H9 (cell line): ENCODE measurements at regions not wholly inside any gene's neighbourhood (a gene's known extent, or its start where the extent isn't known, plus 50 kb on each side); places are given as distances from the start of the nearest gene placed in this dataset.

Source experiments
- DNase-seq: peaks from one replicate; pipeline ENCODE4 v3.0.0-alpha.2; 2017
- H2AFZ ChIP-seq: one replicate; pipeline ENCODE4 v1.6.1; 2013; ENCODE audit warnings: mild to moderate bottlenecking, low read length, control low read depth, moderate library complexity
- H2AK5ac ChIP-seq: 2 replicates; pipeline ENCODE4 v1.6.1; 2013; ENCODE audit warnings: low read length, control low read depth, mixed read lengths; ENCODE audit not compliant: insufficient read length
- H2BK120ac ChIP-seq: one replicate; pipeline ENCODE4 v1.6.1; 2013; ENCODE audit warnings: low read depth, mild to moderate bottlenecking, low read length, control low read depth, inconsistent platforms; ENCODE audit not compliant: poor library complexity, severe bottlenecking
- H2BK12ac ChIP-seq: 2 replicates; pipeline ENCODE4 v1.6.1; 2013; ENCODE audit warnings: low read length, control low read depth, mixed read lengths, low read depth; ENCODE audit not compliant: insufficient read length
- H2BK15ac ChIP-seq: 2 replicates; pipeline ENCODE4 v1.6.1; 2013; ENCODE audit warnings: low read depth, low read length, control low read depth
- H2BK20ac ChIP-seq: one replicate; pipeline ENCODE4 v1.6.1; 2013; ENCODE audit warnings: low read depth, mild to moderate bottlenecking, low read length, control low read depth, inconsistent platforms; ENCODE audit not compliant: poor library complexity, severe bottlenecking
- H2BK5ac ChIP-seq: 2 replicates; pipeline ENCODE4 v1.6.1; 2013; ENCODE audit warnings: low read length, control low read depth, mixed read lengths; ENCODE audit not compliant: insufficient read length
- H3K14ac ChIP-seq: 2 replicates; pipeline ENCODE4 v1.6.1; 2013; ENCODE audit warnings: low read length, control low read depth; ENCODE audit not compliant: insufficient read depth
- H3K18ac ChIP-seq: 2 replicates; pipeline ENCODE4 v1.6.1; 2013; ENCODE audit warnings: low read depth, mild to moderate bottlenecking, mixed read lengths, low read length, control low read depth; ENCODE audit not compliant: insufficient read length
- H3K23ac ChIP-seq: 2 replicates; pipeline ENCODE4 v1.6.1; 2013; ENCODE audit warnings: low read length, control low read depth, mixed read lengths, low read depth; ENCODE audit not compliant: insufficient read length
- H3K23me2 ChIP-seq: 2 replicates; pipeline ENCODE4 v1.6.1; 2013; ENCODE audit warnings: low read depth, mild to moderate bottlenecking, mixed read lengths, low read length, control low read depth; ENCODE audit not compliant: insufficient read length, poor library complexity, severe bottlenecking
- H3K27ac ChIP-seq: 2 replicates; pipeline ENCODE4 v1.5.1; 2013; ENCODE audit warnings: low read length, control low read depth, mixed read lengths, low read depth; ENCODE audit not compliant: insufficient read length
- H3K27me3 ChIP-seq: 2 replicates; pipeline ENCODE4 v1.6.1; 2013; ENCODE audit warnings: low read length, control low read depth, inconsistent platforms; ENCODE audit not compliant: insufficient read depth
- H3K4ac ChIP-seq: 2 replicates; pipeline ENCODE4 v1.6.1; 2013; ENCODE audit warnings: low read depth, mild to moderate bottlenecking, control low read depth, inconsistent platforms, low read length, moderate library complexity
- H3K4me1 ChIP-seq: 2 replicates; pipeline ENCODE4 v1.6.1; 2013; ENCODE audit warnings: low read length, control low read depth, inconsistent platforms; ENCODE audit not compliant: insufficient read depth
- H3K4me2 ChIP-seq: 2 replicates; pipeline ENCODE4 v1.6.1; 2013; ENCODE audit warnings: low read length, control low read depth, mixed read lengths; ENCODE audit not compliant: insufficient read length, insufficient read depth
- H3K56ac ChIP-seq: 2 replicates; pipeline ENCODE4 v1.6.1; 2013; ENCODE audit warnings: low read depth, mild to moderate bottlenecking, mixed read lengths, low read length, control low read depth; ENCODE audit not compliant: insufficient read length
- H3K79me1 ChIP-seq: 2 replicates; pipeline ENCODE4 v1.6.1; 2013; ENCODE audit warnings: low read depth, mild to moderate bottlenecking, moderate library complexity, low read length, control low read depth, inconsistent platforms; ENCODE audit not compliant: insufficient read depth, poor library complexity, severe bottlenecking
- H3K79me2 ChIP-seq: 2 replicates; pipeline ENCODE4 v1.6.1; 2013; ENCODE audit warnings: low read length, control low read depth, inconsistent platforms; ENCODE audit not compliant: insufficient read depth
- H3K9ac ChIP-seq: 2 replicates; pipeline ENCODE4 v1.6.1; 2013; ENCODE audit warnings: low read length, control low read depth, mixed read lengths; ENCODE audit not compliant: insufficient read length; ENCODE audit errors: extremely low read depth
- H3K9me3 ChIP-seq: one replicate; pipeline ENCODE4 v1.6.1; 2013; ENCODE audit warnings: low read depth, low read length, inconsistent platforms; ENCODE audit not compliant: control insufficient read depth
- H3T11ph ChIP-seq: one replicate; pipeline ENCODE4 v1.6.1; 2013; ENCODE audit warnings: mild to moderate bottlenecking, low read length, control low read depth, inconsistent platforms
- H4K20me1 ChIP-seq: one replicate; pipeline ENCODE4 v1.6.1; 2013; ENCODE audit not compliant: control insufficient read depth, insufficient read length, insufficient read depth
- H4K5ac ChIP-seq: 2 replicates; pipeline ENCODE4 v1.6.1; 2013; ENCODE audit warnings: low read depth, mild to moderate bottlenecking, mixed read lengths, low read length, control low read depth; ENCODE audit not compliant: insufficient read length
- H4K8ac ChIP-seq: replicated peaks from 2 replicates; pipeline ENCODE4 v1.6.1; 2013; ENCODE audit warnings: low read length, control low read depth, mixed read lengths, low read depth; ENCODE audit not compliant: insufficient read length
- H4K91ac ChIP-seq: 2 replicates; pipeline ENCODE4 v1.6.1; 2013; ENCODE audit warnings: low read depth, mild to moderate bottlenecking, moderate library complexity, mixed read lengths, low read length, control low read depth; ENCODE audit not compliant: insufficient read length
- H3K27ac Mint-ChIP-seq, 3 experiments: 2 replicates in 2 of 3; 3 replicates in 1 of 3; pipeline ENCODE4 v1.8.0; 2020 to 2021; ENCODE audit warnings: mixed read lengths in 3 of 3, mild to moderate bottlenecking in 1 of 3, moderate library complexity in 1 of 3
- H3K27me3 Mint-ChIP-seq: 2 replicates; pipeline ENCODE4 v1.8.0; 2021; ENCODE audit warnings: low read depth, mild to moderate bottlenecking, moderate library complexity, mixed read lengths
- H3K36me3 Mint-ChIP-seq, 3 experiments: 2 replicates in 2 of 3; 3 replicates in 1 of 3; pipeline ENCODE4 v1.8.0; 2020 to 2021; ENCODE audit warnings: low read depth in 3 of 3, mixed read lengths in 3 of 3; ENCODE audit not compliant: insufficient read depth in 1 of 3
- H3K4me1 Mint-ChIP-seq, 2 experiments: 2 replicates each; pipeline ENCODE4 v1.8.0; 2020; ENCODE audit warnings: mixed read lengths in 2 of 2
- H3K4me3 Mint-ChIP-seq, 2 experiments: 2 replicates in 1 of 2; 3 replicates in 1 of 2; pipeline ENCODE4 v1.8.0; 2020 to 2021; ENCODE audit warnings: mild to moderate bottlenecking in 2 of 2, mixed read lengths in 2 of 2, moderate library complexity in 1 of 2
- H3K9me3 Mint-ChIP-seq, 2 experiments: 2 replicates in 1 of 2; 3 replicates in 1 of 2; pipeline ENCODE4 v1.8.0; 2020; ENCODE audit warnings: mild to moderate bottlenecking in 2 of 2, mixed read lengths in 2 of 2, moderate library complexity in 1 of 2
- CTCF ChIP-seq: fragments of 200-600 bp; sonication (generic); conservative IDR thresholded peaks from 3 replicates; pipeline ENCODE4 v1.8.0; 2021; ENCODE audit warnings: antibody characterized with exemption, mild to moderate bottlenecking
- WGBS: extraction: QIAGEN DNeasy Blood & Tissue Kit; methylation state at CpG from one replicate; pipeline ENCODE4 v1.1.7; 2013; ENCODE audit warnings: missing lambda C conversion rate, low lambda C conversion rate, mixed read lengths; ENCODE audit not compliant: insufficient read length; ENCODE audit errors: extremely low coverage; 5-methylcytosine and 5-hydroxymethylcytosine counted together

DNA sequence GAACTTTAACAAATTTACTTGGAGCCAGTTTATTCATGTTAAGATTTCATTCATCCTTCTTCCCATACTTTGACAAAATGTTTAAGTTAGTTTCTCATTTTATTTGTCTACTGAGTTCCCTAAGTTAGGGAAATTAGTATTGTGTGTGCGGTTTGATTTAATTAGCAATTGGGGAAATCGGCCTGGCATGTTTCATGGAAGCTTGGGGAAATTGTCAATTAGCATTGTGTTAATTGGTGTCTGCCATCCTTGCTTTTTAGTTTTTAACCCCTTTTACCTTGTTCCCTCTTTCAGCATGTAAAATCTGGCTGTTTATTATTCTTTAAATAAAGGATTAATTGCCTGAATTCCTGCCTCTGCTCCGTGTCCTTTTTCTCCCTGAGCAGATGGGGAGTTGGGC lies 279.6 kb downstream of the BCL11A start:
- Histone ChIP-seq H4K8ac (no peak overlapping the region), H2BK20ac (no peak overlapping the region), H2BK120ac (no peak overlapping the region), H3K23ac (no peak overlapping the region), H2BK5ac (no peak overlapping the region), H3K14ac (no peak overlapping the region), H4K91ac (no peak overlapping the region), H3K79me2 (no peaks in the 10 kb centered on the region), H4K5ac (no peak overlapping the region), H2AK5ac (no peak overlapping the region), H2AFZ (no peak overlapping the region), H3K18ac (no peak overlapping the region), H3K4ac (no peak overlapping the region), H3K9ac (no peak overlapping the region), H3K9me3 (no peaks in the 10 kb centered on the region), H3K4me1 (no peaks in the 10 kb centered on the region), H3K27me3 (no peaks in the 10 kb centered on the region), H3K79me1 (no peaks in the 10 kb centered on the region), H3K56ac (no peak overlapping the region), H3K23me2 (no peaks in the 10 kb centered on the region), H3T11ph (no peak overlapping the region), H2BK12ac (no peak overlapping the region), H3K27ac (no peak overlapping the region), H4K20me1 (no peaks in the 10 kb centered on the region), H2BK15ac (no peak overlapping the region), H3K4me2 (no peak overlapping the region)
- Mint-ChIP-seq H3K4me3 (no peak overlapping the region), H3K36me3 (peaks cover 0 to 5% (median 2%) of the 10 kb centered on the region in 3 experiments; a peak in 3 of 7 replicates), H3K4me1 (peaks cover 9 to 19% of the 10 kb centered on the region in 2 experiments), H3K9me3 (peaks cover 8 to 14% of the 10 kb centered on the region in 2 experiments; a peak in 4 of 5 replicates), H3K27me3 (peaks cover 20% of the 10 kb centered on the region), H3K27ac (no peak overlapping the region)
- no peak for TF ChIP-seq CTCF
- no peak for DNase-seq
- no CpG with 5 or more reads among the region's 3 CpGs for WGBS
